HCEC 1CT (cell line): ENCODE measurements at regions not wholly inside any gene's neighbourhood (a gene's known extent, or its start where the extent isn't known, plus 50 kb on each side); places are given as distances from the start of the nearest gene placed in this dataset.
"Not testable (repeated sequence)": the region's sequence is repeated elsewhere in the genome, so short reads cannot be mapped to it uniquely, and the experiment has no call there.

Source experiments
- DNase-seq: peaks from one replicate; pipeline ENCODE4 v3.0.0-alpha.2; 2017

- DNase-seq: not testable (repeated sequence)
Measured at GRCh38 chr10:64784451-64784850, 1263.2 kb downstream of the REEP3 start.

DNA sequence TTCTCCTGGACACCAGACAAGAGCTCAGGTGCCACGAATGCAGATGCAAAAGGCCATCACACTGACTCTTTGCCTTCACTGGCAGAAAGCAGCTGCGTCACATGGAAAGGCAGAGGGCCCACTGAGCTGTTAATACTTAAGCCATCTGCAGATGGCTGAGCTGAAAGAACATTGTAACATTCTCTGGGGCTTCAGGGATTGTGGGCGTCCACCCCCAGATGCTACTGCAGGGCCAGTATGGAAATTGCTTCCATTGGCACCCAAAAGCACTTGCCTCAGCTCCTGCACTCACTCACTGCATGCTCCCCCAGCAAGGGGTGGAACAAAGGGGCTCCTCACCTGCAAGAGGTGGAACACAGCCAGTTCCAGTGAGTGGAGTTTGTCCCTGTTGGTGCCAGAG lies 1264.6 kb downstream of the REEP3 start:
- no peak for DNase-seq

DNA sequence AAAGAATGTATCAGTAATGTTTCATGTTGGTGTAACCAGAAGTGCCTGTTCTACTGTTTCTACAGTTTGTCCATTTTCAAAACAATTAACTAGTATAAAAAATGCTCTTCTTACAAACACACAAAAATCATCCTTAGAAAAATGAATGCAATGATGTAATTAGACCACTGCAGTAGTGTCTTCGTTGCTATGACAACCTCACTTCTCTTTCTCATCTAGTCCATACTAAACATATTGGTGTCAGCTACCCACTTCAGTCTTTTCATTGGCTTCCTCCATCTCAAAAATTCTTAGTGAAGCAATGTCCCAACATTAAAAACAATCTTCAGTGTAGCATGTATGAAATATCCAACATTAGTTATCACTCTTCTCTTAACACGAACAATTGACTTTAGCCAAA lies 1265.8 kb downstream of the REEP3 start:
- no peak for DNase-seq

DNA sequence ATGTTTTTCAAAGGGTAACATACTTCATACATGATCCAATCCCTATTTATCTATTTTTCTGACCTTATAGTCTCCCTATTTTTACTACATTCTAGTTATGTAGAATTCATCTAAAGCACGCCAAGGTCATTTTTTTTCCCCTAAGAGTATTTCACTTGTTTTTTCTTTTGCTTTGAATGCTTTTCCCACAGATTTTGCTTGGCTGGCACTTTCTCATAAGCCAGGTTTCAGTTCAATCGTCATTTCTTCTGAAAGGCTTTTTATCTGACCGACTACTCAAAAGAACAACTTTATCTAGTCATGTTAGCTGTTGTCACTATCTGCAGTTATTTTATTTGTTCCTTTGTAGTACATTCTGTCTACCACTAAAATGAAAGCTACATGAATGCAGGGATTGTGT lies 1274.6 kb downstream of the REEP3 start:
- DNase-seq: no peak

DNA sequence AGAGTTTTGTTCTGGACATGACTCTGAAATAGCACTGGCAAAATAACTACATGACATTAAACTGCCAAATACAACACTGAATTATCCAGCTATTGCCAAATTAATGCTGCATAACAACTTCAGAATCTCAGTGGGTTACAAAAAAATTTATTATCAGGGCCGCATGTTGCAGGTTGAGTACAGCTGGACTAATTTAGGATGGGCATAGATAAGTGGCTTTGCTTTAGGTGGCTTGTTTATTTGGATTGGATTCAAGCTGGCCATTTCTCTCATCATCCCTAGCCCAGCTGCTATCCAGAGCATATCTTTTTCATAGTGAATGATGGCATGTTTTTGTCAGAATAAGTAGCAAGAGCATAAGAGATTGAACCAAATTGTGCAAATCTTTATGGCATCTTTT lies 1277.1 kb downstream of the REEP3 start:
- no peak for DNase-seq

GRCh38 chr10:64808233-64808632 lies 1287.0 kb downstream of the REEP3 start:
- not testable (repeated sequence) for DNase-seq

- DNase-seq: not testable (repeated sequence)
Measured at GRCh38 chr10:64810046-64810445, 1288.8 kb downstream of the REEP3 start.

DNA sequence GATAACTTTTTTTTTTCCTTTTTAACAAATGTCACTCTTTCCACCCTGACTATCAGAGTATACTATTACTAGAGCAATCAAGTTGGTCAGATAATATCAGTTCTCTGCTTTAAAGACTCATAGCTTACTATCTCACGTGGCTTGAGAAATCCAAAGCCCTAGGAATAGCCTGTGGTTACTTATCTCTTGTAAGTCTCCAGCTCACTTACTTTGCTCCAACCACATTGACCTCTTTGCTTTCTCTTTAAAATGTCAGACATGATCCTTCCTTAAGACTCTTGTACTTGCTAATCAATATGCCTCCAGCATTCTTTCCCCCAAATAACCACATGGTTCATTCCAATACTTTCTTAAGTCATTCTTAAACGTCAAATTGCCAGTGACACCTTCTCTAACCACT lies 1292.2 kb downstream of the REEP3 start:
- DNase-seq: peak; percentile 2

- DNase-seq: no peak
Measured at GRCh38 chr10:64814201-64814600, 1293.0 kb downstream of the REEP3 start.

- no peak for DNase-seq
Measured at GRCh38 chr10:64829888-64830412, 1308.7 kb downstream of the REEP3 start.

- DNase-seq: no peak
Measured at GRCh38 chr10:64830869-64831268, 1309.7 kb downstream of the REEP3 start.

- DNase-seq: no peak
Measured at GRCh38 chr10:64840341-64840740, 1319.1 kb downstream of the REEP3 start.

DNA sequence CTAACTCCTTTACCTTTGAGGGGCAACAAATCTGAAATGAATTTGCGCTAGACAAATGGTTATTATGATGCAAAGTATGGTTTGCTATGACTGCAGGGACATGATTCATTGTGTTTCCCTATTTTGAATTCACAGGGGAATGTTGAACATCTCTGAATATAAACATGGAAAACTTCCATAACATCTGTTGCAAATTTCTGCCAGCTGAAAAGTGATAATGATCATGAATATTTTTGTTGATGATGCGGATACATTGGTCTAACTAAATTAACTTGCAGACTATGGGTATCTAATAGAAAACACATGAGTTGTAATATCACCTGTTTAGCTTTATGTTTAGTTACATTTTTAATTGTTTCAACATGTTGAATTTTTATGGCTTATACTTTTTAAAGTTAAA lies 1325.5 kb downstream of the REEP3 start:
- no peak for DNase-seq

DNA sequence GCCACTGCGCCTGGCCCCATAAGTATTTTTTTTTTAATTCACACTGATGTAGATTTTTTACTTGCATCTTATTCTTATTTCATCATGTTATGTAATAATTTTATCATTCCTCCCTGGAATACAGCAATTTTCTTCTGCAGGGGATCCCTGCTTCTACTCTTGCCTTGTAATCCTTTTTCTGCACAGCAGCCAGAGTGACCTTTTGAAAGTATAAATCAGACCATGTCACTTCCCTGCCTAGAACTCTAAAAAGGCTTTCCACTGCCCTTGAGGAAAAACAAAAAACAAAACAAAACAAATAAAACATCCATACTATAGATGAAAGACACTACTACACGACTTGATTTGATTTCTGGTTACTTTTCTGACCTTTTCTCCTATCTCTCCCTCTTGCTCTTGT lies 1334.7 kb downstream of the REEP3 start:
- no peak for DNase-seq

- no peak for DNase-seq
Measured at GRCh38 chr10:64859911-64860310, 1338.7 kb downstream of the REEP3 start.

DNA sequence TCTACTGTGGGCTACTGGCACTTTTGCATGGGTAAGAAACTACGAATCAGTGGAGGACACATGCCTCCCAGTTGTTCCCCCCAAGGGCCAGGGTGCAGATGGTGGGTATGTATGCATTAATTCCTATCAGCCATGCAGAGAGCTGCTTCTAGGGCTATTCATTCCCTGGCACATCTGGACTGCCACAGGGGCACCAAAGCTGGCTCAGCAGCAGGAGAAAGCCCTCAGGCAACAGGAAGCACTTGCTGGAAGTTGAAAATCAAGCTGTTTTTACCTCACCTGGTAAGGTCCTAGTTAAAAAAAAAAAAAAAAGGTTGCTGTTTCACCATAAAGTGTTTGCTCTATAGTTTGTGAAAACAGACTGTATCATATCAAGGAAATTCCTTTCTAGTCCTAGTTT lies 1342.6 kb downstream of the REEP3 start:
- no peak for DNase-seq

- DNase-seq: no peak
Measured at GRCh38 chr10:64867501-64867962, 1346.3 kb downstream of the REEP3 start.

- no peak for DNase-seq
Measured at GRCh38 chr10:64873088-64873487, 1351.9 kb downstream of the REEP3 start.

GRCh38 chr10:64873959-64874358 lies 1352.8 kb downstream of the REEP3 start:
- no peak for DNase-seq

GRCh38 chr10:64880546-64880945 lies 1359.3 kb downstream of the REEP3 start:
- no peak for DNase-seq

GRCh38 chr10:64881257-64881656 lies 1360.1 kb downstream of the REEP3 start:
- no peak for DNase-seq

DNA sequence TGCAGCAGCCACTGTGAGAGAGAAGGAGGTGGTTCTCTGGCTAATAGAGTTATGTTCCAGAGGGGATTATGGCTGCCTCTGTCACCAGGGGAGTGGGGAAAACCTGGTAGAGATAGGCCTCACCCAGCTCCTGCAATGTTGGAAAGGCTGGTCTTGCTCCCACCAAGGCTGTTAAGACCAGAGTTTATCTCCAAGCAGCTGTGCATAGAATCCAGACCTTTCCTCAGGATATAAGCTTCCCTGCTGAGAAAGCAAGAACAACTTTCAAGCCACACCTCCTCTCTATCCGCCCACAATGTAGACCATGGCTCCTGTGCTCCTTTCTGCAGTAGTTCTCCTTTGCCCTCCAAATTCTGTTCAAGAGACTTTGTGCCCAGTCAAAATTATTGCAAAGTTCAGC lies 1375.4 kb downstream of the REEP3 start:
- no peak for DNase-seq

DNA sequence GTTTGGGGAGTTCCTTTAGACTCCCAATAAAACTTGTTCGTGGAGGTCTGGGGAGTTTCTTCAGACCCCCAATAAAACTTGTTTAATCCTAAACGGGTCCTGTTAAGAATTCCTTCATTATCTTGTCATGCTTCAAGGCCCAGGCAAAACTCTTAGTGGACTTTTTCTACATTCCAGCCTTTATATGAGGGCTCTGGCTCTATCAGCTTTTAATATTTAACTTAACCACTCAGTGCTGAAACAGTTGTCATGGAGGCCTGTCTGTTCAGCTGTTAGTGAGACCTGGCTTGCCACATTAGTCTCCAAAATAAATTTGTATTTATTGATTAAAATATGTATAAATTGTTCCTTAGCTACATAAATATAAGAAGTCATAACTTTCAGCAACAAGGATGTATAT lies 1385.1 kb downstream of the REEP3 start:
- not testable (repeated sequence) for DNase-seq

GRCh38 chr10:64924306-64924705 lies 1403.1 kb downstream of the REEP3 start:
- DNase-seq: not testable (repeated sequence)

- DNase-seq: no peak
Measured at GRCh38 chr10:64952042-64952441, 1430.8 kb downstream of the REEP3 start.

DNA sequence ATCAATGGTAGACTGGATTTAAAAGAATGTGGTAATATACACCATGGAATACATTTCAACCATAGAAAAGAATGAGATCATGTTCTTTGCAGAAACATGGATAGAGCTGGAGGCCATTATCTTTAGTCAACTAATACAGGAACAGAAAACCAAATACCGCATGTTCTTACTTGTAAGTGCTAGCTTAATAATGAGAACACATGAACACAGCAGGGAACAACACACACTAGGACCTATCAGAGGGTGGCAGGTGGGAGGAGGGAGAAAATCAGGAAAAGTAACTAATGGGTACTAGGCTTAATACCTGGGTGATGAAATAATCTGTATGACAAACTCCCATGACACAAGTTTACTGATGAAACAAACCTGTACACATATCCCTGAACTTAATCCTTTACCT lies 1435.2 kb downstream of the REEP3 start:
- no peak for DNase-seq
